ENCODE measurements at regions not wholly inside any gene's neighbourhood (a gene's known extent, or its start where the extent isn't known, plus 50 kb on each side); places are given as distances from the start of the nearest gene placed in this dataset.

DNA sequence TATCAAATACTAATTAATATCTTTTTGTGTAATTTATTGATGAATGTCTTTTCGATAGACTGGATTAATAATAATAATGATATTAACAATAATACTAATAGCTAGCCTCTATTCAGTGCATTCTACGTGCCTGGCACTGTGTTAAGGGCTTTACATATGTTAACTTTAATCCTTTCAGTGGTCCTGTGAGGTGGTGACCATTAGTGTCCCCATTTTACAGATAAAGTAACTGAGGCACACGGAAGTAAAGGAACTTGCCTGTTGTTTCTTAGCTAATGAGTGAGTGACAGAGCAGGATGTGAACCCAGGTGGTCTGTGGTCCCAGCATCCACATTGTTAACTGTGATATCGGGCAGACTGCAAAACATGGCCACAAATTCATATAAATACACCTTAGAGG, 335.7 kb upstream of the PROX1 start:
- no peak for DNase-seq (ENCODE audit: low spot score)
- in situ Hi-C loops (cut with MboI; ENCODE audit: low sequenced_read_pairs, unreplicated experiment): no loop called here
- TF ChIP-seq, protein P1, sequence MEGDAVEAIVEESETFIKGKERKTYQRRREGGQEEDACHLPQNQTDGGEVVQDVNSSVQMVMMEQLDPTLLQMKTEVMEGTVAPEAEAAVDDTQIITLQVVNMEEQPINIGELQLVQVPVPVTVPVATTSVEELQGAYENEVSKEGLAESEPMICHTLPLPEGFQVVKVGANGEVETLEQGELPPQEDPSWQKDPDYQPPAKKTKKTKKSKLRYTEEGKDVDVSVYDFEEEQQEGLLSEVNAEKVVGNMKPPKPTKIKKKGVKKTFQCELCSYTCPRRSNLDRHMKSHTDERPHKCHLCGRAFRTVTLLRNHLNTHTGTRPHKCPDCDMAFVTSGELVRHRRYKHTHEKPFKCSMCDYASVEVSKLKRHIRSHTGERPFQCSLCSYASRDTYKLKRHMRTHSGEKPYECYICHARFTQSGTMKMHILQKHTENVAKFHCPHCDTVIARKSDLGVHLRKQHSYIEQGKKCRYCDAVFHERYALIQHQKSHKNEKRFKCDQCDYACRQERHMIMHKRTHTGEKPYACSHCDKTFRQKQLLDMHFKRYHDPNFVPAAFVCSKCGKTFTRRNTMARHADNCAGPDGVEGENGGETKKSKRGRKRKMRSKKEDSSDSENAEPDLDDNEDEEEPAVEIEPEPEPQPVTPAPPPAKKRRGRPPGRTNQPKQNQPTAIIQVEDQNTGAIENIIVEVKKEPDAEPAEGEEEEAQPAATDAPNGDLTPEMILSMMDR (IDR thresholded peaks at IDR 0.05; ENCODE audit: borderline replicate concordance, control extremely low read depth, extremely low read depth, insufficient read depth, missing control alignments): no peak

DNA sequence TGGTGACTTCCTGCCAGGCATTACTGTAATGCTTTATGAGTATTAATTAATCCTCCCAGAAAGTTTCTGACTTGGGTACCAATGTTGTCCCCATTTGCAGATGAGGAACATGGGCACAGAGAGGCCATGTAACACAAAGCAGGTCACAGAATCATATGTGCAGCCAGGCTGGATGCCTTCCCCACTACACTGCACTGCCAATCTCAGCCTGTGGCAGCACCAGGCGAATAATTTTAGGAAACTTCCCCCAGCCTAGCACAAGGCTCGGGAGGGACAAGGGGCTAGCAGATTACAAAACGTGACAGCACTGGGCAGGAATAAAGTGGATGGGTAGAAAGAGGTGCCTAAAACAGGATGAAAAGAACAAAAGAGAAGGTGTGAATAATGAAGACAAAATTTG, 331.7 kb upstream of the PROX1 start:
- no peak for DNase-seq (ENCODE audit: low spot score)
- in situ Hi-C loops (cut with MboI; ENCODE audit: low sequenced_read_pairs, unreplicated experiment): no loop called here
- TF ChIP-seq, protein P1 (IDR thresholded peaks at IDR 0.05; ENCODE audit: borderline replicate concordance, control extremely low read depth, extremely low read depth, insufficient read depth, missing control alignments): no peak

DNA sequence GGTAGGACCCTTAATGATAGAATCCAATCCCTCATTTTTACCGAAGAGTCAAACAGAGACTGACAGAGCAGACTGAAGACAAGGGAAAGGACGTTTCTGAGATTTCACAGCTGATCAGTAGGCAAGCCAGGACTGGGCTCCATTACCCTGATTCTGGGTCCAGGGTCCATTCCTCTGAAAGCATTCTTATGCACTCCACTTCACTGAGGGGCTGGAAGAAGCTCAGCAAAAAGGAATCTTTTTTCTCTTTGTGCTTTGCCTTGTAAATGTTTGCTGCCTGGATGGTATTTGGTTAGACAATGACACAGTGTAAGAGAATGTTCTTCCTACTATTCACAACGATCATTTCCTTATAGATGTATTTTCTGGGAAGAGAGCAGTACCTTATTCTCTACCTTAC, 331.3 kb upstream of the PROX1 start:
- in situ Hi-C loops (cut with MboI; ENCODE audit: low sequenced_read_pairs, unreplicated experiment): no loop called here
- DNase-seq (ENCODE audit: low spot score): no peak
- TF ChIP-seq, protein P1 (IDR thresholded peaks at IDR 0.05; ENCODE audit: borderline replicate concordance, control extremely low read depth, extremely low read depth, insufficient read depth, missing control alignments): no peak

DNA sequence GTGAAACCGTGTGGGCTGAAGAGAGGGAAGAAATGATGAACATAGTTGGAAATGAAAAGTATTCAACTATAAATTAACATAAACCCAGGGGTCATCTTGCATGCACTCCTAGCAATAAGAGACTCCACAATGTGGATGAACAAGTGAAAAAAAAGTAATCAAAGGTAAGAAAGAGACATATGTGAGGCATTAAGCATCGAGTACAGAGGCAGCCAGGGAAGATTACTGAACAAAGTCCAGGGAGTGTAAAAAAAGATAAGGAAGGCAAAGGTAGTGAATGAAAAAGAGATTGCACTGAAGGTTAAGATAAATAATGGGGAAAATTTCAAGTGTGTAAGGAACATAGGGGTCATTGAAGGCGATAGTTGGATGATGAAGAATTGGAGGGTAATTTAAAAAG, 330.8 kb upstream of the PROX1 start:
- no peak for DNase-seq (ENCODE audit: low spot score)
- in situ Hi-C loops (cut with MboI; ENCODE audit: low sequenced_read_pairs, unreplicated experiment): no loop called here
- TF ChIP-seq, protein P1 (IDR thresholded peaks at IDR 0.05; ENCODE audit: borderline replicate concordance, control extremely low read depth, extremely low read depth, insufficient read depth, missing control alignments): no peak

DNA sequence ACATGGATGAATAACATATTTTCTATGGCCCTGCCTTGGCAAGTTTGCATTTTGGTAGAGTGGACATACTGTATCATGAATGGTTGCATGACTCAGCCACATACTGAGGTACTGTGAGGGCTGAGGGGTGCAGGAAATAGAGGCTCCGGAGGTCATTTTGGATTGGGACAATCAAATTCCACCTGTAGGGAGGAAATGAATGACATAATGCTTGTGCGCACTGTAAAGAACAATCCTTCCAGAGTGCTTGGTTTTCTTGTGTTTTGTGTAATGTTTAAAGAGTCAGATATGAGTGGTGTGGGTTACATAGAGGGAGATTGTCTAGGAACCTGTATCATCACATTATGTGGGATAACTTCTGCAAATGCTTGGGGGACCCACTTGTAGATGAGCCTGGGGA, 329.9 kb upstream of the PROX1 start:
- no peak for DNase-seq (ENCODE audit: low spot score)
- in situ Hi-C loops (cut with MboI; ENCODE audit: low sequenced_read_pairs, unreplicated experiment): no loop called here
- TF ChIP-seq, protein P1 (IDR thresholded peaks at IDR 0.05; ENCODE audit: borderline replicate concordance, control extremely low read depth, extremely low read depth, insufficient read depth, missing control alignments): no peak

DNA sequence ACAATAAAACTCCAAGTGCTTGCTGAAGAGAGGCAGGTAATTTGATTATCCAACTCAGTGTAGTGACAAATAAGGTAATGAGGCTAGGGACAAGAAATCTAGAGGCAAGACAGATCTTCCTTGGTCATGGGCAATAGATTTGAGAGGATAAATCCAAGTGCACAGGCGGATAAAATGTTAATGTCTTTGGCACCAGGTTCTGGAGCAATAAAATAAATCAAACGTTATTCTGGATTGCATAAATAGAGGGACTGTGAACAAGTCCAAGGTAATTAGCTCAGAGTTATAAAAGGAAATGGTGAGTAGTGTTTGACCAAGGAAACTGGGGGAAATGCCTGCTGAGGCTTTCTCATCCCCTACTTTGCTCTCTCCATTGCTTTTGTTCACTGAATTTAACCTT, 329.3 kb upstream of the PROX1 start:
- no peak for DNase-seq (ENCODE audit: low spot score)
- TF ChIP-seq, protein P1 (IDR thresholded peaks at IDR 0.05; ENCODE audit: borderline replicate concordance, control extremely low read depth, extremely low read depth, insufficient read depth, missing control alignments): no peak
- in situ Hi-C loops (cut with MboI; ENCODE audit: low sequenced_read_pairs, unreplicated experiment): no loop called here
